NB4 (cell line): ENCODE measurements at regions not wholly inside any gene's neighbourhood (a gene's known extent, or its start where the extent isn't known, plus 50 kb on each side); places are given as distances from the start of the nearest gene placed in this dataset.

Experiments
- MYC ChIP-seq: IDR thresholded peaks from 2 replicates; pipeline ENCODE4 v1.6.1; 2011; ENCODE audit warnings: low read depth, low read length
- POLR2A ChIP-seq: IDR thresholded peaks from 2 replicates; pipeline ENCODE4 v1.6.1; 2011; ENCODE audit warnings: mild to moderate bottlenecking; ENCODE audit not compliant: insufficient read length; ENCODE audit errors: extremely low read depth
- TF ChIP-seq, protein P1 (sequence below): IDR thresholded peaks from one replicate; pipeline ENCODE4 v1.5.1; 2012; ENCODE audit warnings: low read depth, low read length
- TF ChIP-seq, protein P2 (sequence below): IDR thresholded peaks from 2 replicates; pipeline ENCODE4 v1.6.1; 2011; ENCODE audit warnings: low read depth, low read length

DNA sequence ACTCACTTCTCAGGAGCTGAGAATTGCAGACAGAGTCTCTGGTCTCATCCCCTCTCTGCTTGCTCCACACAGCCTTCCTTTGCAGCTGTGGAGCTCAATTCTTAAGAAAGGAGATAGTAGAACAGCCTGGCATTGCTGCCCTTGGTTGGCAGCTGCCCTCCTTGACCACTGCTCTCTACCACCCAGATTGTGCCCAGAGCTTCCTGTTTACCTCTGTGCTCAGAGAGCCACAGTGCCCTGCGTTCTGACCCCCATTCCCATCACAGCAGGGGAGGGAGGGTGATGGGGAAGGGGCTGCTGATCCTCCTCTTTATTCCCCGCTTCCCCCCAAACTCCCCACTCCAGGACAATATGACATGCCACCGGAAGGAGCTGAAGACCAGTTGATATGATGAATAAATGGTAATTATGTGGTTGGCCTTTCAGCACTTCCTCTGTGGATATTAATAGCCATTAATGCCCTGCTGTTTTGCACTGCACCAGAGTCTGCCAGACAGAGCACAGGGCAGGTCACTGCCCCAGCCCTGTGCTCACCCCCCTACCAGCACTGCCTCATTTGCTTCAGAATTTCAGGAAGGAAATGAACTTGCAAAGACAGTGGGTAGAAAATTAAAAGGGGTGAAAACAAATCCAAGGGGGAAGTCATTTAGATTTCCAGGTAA is 426.8 kb upstream of the CADM1 start:
- TF ChIP-seq POLR2A, result no peak
- TF ChIP-seq, protein P1, sequence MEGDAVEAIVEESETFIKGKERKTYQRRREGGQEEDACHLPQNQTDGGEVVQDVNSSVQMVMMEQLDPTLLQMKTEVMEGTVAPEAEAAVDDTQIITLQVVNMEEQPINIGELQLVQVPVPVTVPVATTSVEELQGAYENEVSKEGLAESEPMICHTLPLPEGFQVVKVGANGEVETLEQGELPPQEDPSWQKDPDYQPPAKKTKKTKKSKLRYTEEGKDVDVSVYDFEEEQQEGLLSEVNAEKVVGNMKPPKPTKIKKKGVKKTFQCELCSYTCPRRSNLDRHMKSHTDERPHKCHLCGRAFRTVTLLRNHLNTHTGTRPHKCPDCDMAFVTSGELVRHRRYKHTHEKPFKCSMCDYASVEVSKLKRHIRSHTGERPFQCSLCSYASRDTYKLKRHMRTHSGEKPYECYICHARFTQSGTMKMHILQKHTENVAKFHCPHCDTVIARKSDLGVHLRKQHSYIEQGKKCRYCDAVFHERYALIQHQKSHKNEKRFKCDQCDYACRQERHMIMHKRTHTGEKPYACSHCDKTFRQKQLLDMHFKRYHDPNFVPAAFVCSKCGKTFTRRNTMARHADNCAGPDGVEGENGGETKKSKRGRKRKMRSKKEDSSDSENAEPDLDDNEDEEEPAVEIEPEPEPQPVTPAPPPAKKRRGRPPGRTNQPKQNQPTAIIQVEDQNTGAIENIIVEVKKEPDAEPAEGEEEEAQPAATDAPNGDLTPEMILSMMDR, result no peak
- TF ChIP-seq, protein P2, sequence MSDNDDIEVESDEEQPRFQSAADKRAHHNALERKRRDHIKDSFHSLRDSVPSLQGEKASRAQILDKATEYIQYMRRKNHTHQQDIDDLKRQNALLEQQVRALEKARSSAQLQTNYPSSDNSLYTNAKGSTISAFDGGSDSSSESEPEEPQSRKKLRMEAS, result no peak
- no peak for TF ChIP-seq MYC
